AG08395 (cell line): ENCODE measurements at regions not wholly inside any gene's neighbourhood (a gene's known extent, or its start where the extent isn't known, plus 50 kb on each side); places are given as distances from the start of the nearest gene placed in this dataset.
"Not testable (repeated sequence)": the region's sequence is repeated elsewhere in the genome, so short reads cannot be mapped to it uniquely, and the experiment has no call there.

ENCODE experiments used
- DNase-seq: peaks from one replicate; pipeline ENCODE4 v3.0.0; 2012; ENCODE audit warnings: mixed read lengths, low spot score

- DNase-seq: no peak
These were observed 113.5 kb downstream of the TMEM30B start for GRCh38 chr14:61167642-61168041.

GRCh38 chr14:61160798-61161197, 120.3 kb downstream of the TMEM30B start:
- DNase-seq: no peak

GRCh38 chr14:61154641-61155040, 126.5 kb downstream of the TMEM30B start:
- no peak for DNase-seq

GRCh38 chr14:61153914-61154545, 127.1 kb downstream of the TMEM30B start:
- no peak for DNase-seq

GRCh38 chr14:61153431-61153830, 127.7 kb downstream of the TMEM30B start:
- DNase-seq: no peak

- DNase-seq: no peak
These were observed 128.2 kb downstream of the TMEM30B start for GRCh38 chr14:61152851-61153364.

- DNase-seq: no peak
These were observed 129.9 kb downstream of the TMEM30B start for GRCh38 chr14:61151251-61151650.

GRCh38 chr14:61150851-61151250, 130.3 kb downstream of the TMEM30B start:
- no peak for DNase-seq

GRCh38 chr14:61149896-61150295, 131.2 kb downstream of the TMEM30B start:
- no peak for DNase-seq

- no peak for DNase-seq
These were observed 132.3 kb downstream of the TMEM30B start for GRCh38 chr14:61148742-61149350.

- DNase-seq: no peak
These were observed 133.1 kb downstream of the TMEM30B start for GRCh38 chr14:61147831-61148549.

GRCh38 chr14:61147381-61147821, 133.7 kb downstream of the TMEM30B start:
- no peak for DNase-seq

- DNase-seq: no peak
These were observed 134.2 kb downstream of the TMEM30B start for GRCh38 chr14:61146899-61147298.

GRCh38 chr14:61145903-61146481, 135.1 kb downstream of the TMEM30B start:
- peak; percentile 67 for DNase-seq

GRCh38 chr14:61145034-61145902, 135.9 kb downstream of the TMEM30B start:
- DNase-seq: peak; percentile 82

GRCh38 chr14:61144117-61145033, 136.8 kb downstream of the TMEM30B start:
- DNase-seq: not testable (repeated sequence)

GRCh38 chr14:61140872-61141271, 140.3 kb downstream of the TMEM30B start:
- peak; percentile 52 for DNase-seq

- no peak for DNase-seq
These were observed 140.9 kb downstream of the TMEM30B start for GRCh38 chr14:61140271-61140670.

GRCh38 chr14:61139006-61139599, 142.0 kb downstream of the TMEM30B start:
- DNase-seq: no peak

- no peak for DNase-seq
These were observed 148.2 kb downstream of the TMEM30B start for GRCh38 chr14:61132894-61133293.
